ENCODE measurements at regions not wholly inside any gene's neighbourhood (a gene's known extent, or its start where the extent isn't known, plus 50 kb on each side); places are given as distances from the start of the nearest gene placed in this dataset.

GRCh38 chr11:80595011-80595410 lies 1154.2 kb upstream of the TENM4 start:
- Histone ChIP-seq H3K9me3 (ENCODE audit: control insufficient read depth, low read depth, low read length) (no peaks in the 10 kb centered on the region), H3K4ac (ENCODE audit: low read depth, low read length) (no peak overlapping the region), H2BK5ac (ENCODE audit: insufficient read length, low read length) (no peak overlapping the region), H3K14ac (ENCODE audit: insufficient read depth, low read length) (no peak overlapping the region), H2AFZ (ENCODE audit: low read length) (no peak overlapping the region), H3K79me2 (ENCODE audit: insufficient read depth, low read length) (no peaks in the 10 kb centered on the region), H4K5ac (ENCODE audit: insufficient read length, low read depth, low read length) (no peak overlapping the region), H4K91ac (ENCODE audit: insufficient read length, low read depth, low read length) (no peak overlapping the region), H2AK5ac (ENCODE audit: insufficient read length, low read length) (no peak overlapping the region), H3K4me2 (ENCODE audit: insufficient read depth, insufficient read length, low read length) (no peak overlapping the region), H3K27ac (ENCODE audit: insufficient read length, low read depth, low read length) (no peak overlapping the region), H2BK120ac (ENCODE audit: low read depth, low read length, poor library complexity, severe bottlenecking) (no peak overlapping the region), H3K23me2 (ENCODE audit: insufficient read length, low read depth, low read length, poor library complexity, severe bottlenecking) (no peaks in the 10 kb centered on the region), H3K79me1 (ENCODE audit: insufficient read depth, low read depth, low read length, poor library complexity, severe bottlenecking) (no peaks in the 10 kb centered on the region), H3K9ac (ENCODE audit: extremely low read depth, insufficient read length, low read length) (no peak overlapping the region), H2BK20ac (ENCODE audit: low read depth, low read length, poor library complexity, severe bottlenecking) (no peak overlapping the region), H2BK12ac (ENCODE audit: insufficient read length, low read depth, low read length) (no peak overlapping the region), H3T11ph (ENCODE audit: low read length) (no peak overlapping the region), H4K20me1 (ENCODE audit: control insufficient read depth, insufficient read depth, insufficient read length) (no peaks in the 10 kb centered on the region), H3K4me1 (ENCODE audit: insufficient read depth, low read length) (no peaks in the 10 kb centered on the region; the same call in 1 of the 2 replicates), H2BK15ac (ENCODE audit: low read depth, low read length) (no peak overlapping the region), H3K56ac (ENCODE audit: insufficient read length, low read depth, low read length) (no peak overlapping the region), H3K18ac (ENCODE audit: insufficient read length, low read depth, low read length) (no peak overlapping the region), H3K27me3 (ENCODE audit: insufficient read depth, low read length) (no peaks in the 10 kb centered on the region), H3K23ac (ENCODE audit: insufficient read length, low read depth, low read length) (no peak overlapping the region), H4K8ac (replicated peaks; ENCODE audit: insufficient read length, low read depth, low read length) (no peak overlapping the region)
- Mint-ChIP-seq H3K27me3 (ENCODE audit: low read depth) (no peaks in the 10 kb centered on the region), H3K4me1 (peaks cover 9% of the 10 kb centered on the region in 2 experiments), H3K4me3 (no peak overlapping the region), H3K27ac (no peak overlapping the region), H3K9me3 (no peaks in the 10 kb centered on the region), H3K36me3 (ENCODE audit: insufficient read depth in 1 of 3, low read depth in 3 of 3) (no peaks in the 10 kb centered on the region)
- no CpG with 5 or more reads among the region's 4 CpGs for WGBS (ENCODE audit: extremely low coverage, insufficient read length, low lambda C conversion rate)
- no peak for TF ChIP-seq CTCF (conservative IDR thresholded peaks at IDR 0.05)
- DNase-seq, result no peak

Data from H9 (cell line).